Left colon (tissue), 2 donors: ENCODE measurements at regions not wholly inside any gene's neighbourhood (a gene's known extent, or its start where the extent isn't known, plus 50 kb on each side); places are given as distances from the start of the nearest gene placed in this dataset.
"Not testable (repeated sequence)": the region's sequence is repeated elsewhere in the genome, so short reads cannot be mapped to it uniquely, and the experiment has no call there.

ENCODE experiments used
- ATAC-seq: fragments of 200-7000 bp; cut with Tn5 transposase; one replicate; pipeline ENCODE4 v1.9.1; 2020; ENCODE audit warnings: mild to moderate bottlenecking, moderate library complexity
- DNase-seq, 2 donors: peaks; one replicate each; pipeline ENCODE4 v3.0.0-alpha.2; 2020
- intact Hi-C, 2 donors: fragments of 100-400 bp; cut with DNase I in 1 of 2; cut with micrococcal nuclease in 1 of 2; formaldehyde crosslinking; loops; one replicate each; pipeline versions ENCODE4 v1.11.2 to v1.14.0; 2022; cut with DNase I, micrococcal nuclease
- donor health status: DM: no; HTN: no; CAD: no.
- donor health status: DM: yes; HTN: yes; CAD: no.

GRCh38 chr4:79224777-79225104 is 101.1 kb downstream of the NAA11 start:
- DNase-seq (no peak), ATAC-seq (no peak)
- intact Hi-C loops: no loop called here

GRCh38 chr4:79223993-79224776 is 101.7 kb downstream of the NAA11 start:
- intact Hi-C loops: no loop called here
- no peak for ATAC-seq
- DNase-seq: no peak

- intact Hi-C loops: no loop called here
- ATAC-seq: no peak
- DNase-seq: no peak
These were observed 108.8 kb downstream of the NAA11 start for GRCh38 chr4:79217025-79217424.

GRCh38 chr4:79213702-79214101 is 112.2 kb downstream of the NAA11 start:
- no peak for ATAC-seq
- intact Hi-C loops: no loop called here

GRCh38 chr4:79213010-79213409 is 112.9 kb downstream of the NAA11 start:
- ATAC-seq (peak; percentile 60), DNase-seq (no peak)
- intact Hi-C loops: no loop called here

More at GRCh38 chr4:79213702-79214101, 112.2 kb downstream of the NAA11 start:
- no peak for DNase-seq

- DNase-seq (no peak), ATAC-seq (no peak)
- intact Hi-C loops: no loop called here
These were observed 113.5 kb downstream of the NAA11 start for GRCh38 chr4:79212311-79212710.

- intact Hi-C loops: no loop called here
- DNase-seq: peak in 1 of 2 donors; percentile 18
- ATAC-seq: peak; percentile 30
These were observed 114.4 kb downstream of the NAA11 start for GRCh38 chr4:79211490-79211889.

GRCh38 chr4:79210636-79211049 is 115.2 kb downstream of the NAA11 start:
- no peak for ATAC-seq
- intact Hi-C loops: no loop called here
- no peak for DNase-seq

GRCh38 chr4:79209822-79210635 is 115.8 kb downstream of the NAA11 start:
- intact Hi-C loops: no loop called here
- ATAC-seq: peak; percentile 91
- peak; percentile 69 to 80 for DNase-seq

- DNase-seq: no peak
- ATAC-seq: no peak
- intact Hi-C loops: no loop called here
These were observed 116.8 kb downstream of the NAA11 start for GRCh38 chr4:79209081-79209480.

- intact Hi-C loops: no loop called here
- ATAC-seq: no peak
- no peak for DNase-seq
These were observed 118.6 kb downstream of the NAA11 start for GRCh38 chr4:79207281-79207680.

GRCh38 chr4:79206660-79207059 is 119.2 kb downstream of the NAA11 start:
- no peak for DNase-seq
- intact Hi-C loops: no loop called here
- no peak for ATAC-seq

- no peak for ATAC-seq
- intact Hi-C loops: no loop called here
- no peak for DNase-seq
These were observed 120.7 kb downstream of the NAA11 start for GRCh38 chr4:79205121-79205520.

GRCh38 chr4:79201971-79202370 is 123.9 kb downstream of the NAA11 start:
- intact Hi-C loops: no loop called here
- ATAC-seq (no peak), DNase-seq (no peak)

- intact Hi-C loops: no loop called here
- no peak for ATAC-seq
- no peak for DNase-seq
These were observed 126.1 kb downstream of the NAA11 start for GRCh38 chr4:79199743-79200142.

- ATAC-seq: no peak
- intact Hi-C loops: no loop called here
- no peak for DNase-seq
These were observed 126.8 kb downstream of the NAA11 start for GRCh38 chr4:79198951-79199587.

GRCh38 chr4:79197275-79198009 is 128.4 kb downstream of the NAA11 start:
- ATAC-seq (peak; percentile 98), DNase-seq (no peak)
- intact Hi-C loops: no loop called here

GRCh38 chr4:79191292-79191691 is 134.6 kb downstream of the NAA11 start:
- intact Hi-C loops, DNase-seq, ATAC-seq: not testable (repeated sequence)

GRCh38 chr4:79185526-79186045 is 140.3 kb downstream of the NAA11 start:
- intact Hi-C loops: no loop called here
- DNase-seq: no peak
- ATAC-seq: no peak
